Upper lobe of right lung (tissue), 1 donor: ENCODE measurements at regions not wholly inside any gene's neighbourhood (a gene's known extent, or its start where the extent isn't known, plus 50 kb on each side); places are given as distances from the start of the nearest gene placed in this dataset.
"Not testable (repeated sequence)": the region's sequence is repeated elsewhere in the genome, so short reads cannot be mapped to it uniquely, and the experiment has no call there.

Experiments used
- ATAC-seq: fragments of 200-7000 bp; cut with Tn5 transposase; one replicate; pipeline ENCODE4 v1.9.1; 2020; ENCODE audit warnings: mild to moderate bottlenecking, moderate library complexity
- DNase-seq: peaks from one replicate; pipeline ENCODE4 v3.0.0-alpha.2; 2020
- H3K27ac ChIP-seq: fragments of 200-600 bp; one replicate; pipeline ENCODE4 v1.8.0; 2022
- H3K27me3 ChIP-seq: fragments of 200-600 bp; one replicate; pipeline ENCODE4 v1.8.0; 2022; ENCODE audit warnings: mild to moderate bottlenecking
- H3K36me3 ChIP-seq: fragments of 200-600 bp; one replicate; pipeline ENCODE4 v1.8.0; 2022
- H3K4me1 ChIP-seq: fragments of 200-600 bp; one replicate; pipeline ENCODE4 v1.8.0; 2022
- H3K4me3 ChIP-seq: fragments of 200-600 bp; one replicate; pipeline ENCODE4 v1.8.0; 2022; ENCODE audit warnings: mild to moderate bottlenecking
- H3K9me3 ChIP-seq: fragments of 200-600 bp; one replicate; pipeline ENCODE4 v1.8.0; 2022
- CTCF ChIP-seq: fragments of 200-600 bp; IDR thresholded peaks from one replicate; pipeline ENCODE4 v1.8.0; 2022; ENCODE audit warnings: antibody characterized with exemption
- intact Hi-C: fragments of 100-400 bp; cut with DNase I; formaldehyde crosslinking; loops from one replicate; pipeline ENCODE4 v1.11.0; 2022
- donor health status: DM: no; HTN: yes; CAD: no; lungs with severe emphysema.

GRCh38 chr14:25832585-25832984 is 765.2 kb downstream of the NOVA1 start:
- Histone ChIP-seq H3K27me3 (no peaks in the 10 kb centered on the region), H3K4me1 (no peaks in the 10 kb centered on the region), H3K36me3 (no peaks in the 10 kb centered on the region), H3K9me3 (peaks cover 6% of the 10 kb centered on the region), H3K4me3 (no peak overlapping the region), H3K27ac (no peak overlapping the region)
- DNase-seq, result no peak
- no peak for TF ChIP-seq CTCF
- no peak for ATAC-seq
- intact Hi-C loops, result no loop called here

GRCh38 chr14:25828562-25828961 is 769.3 kb downstream of the NOVA1 start:
- intact Hi-C loops, result no loop called here
- no peaks in the 10 kb centered on the region for H3K27me3 ChIP-seq
- no peak for DNase-seq
- H3K27ac ChIP-seq, result no peak overlapping the region
- H3K36me3 ChIP-seq, result no peaks in the 10 kb centered on the region
- H3K4me1 ChIP-seq, result no peaks in the 10 kb centered on the region
- no peak for TF ChIP-seq CTCF
- ATAC-seq, result no peak
- H3K4me3 ChIP-seq, result no peak overlapping the region
- no peaks in the 10 kb centered on the region for H3K9me3 ChIP-seq

GRCh38 chr14:25826105-25826504 is 771.7 kb downstream of the NOVA1 start:
- no peak overlapping the region for H3K4me3 ChIP-seq
- no peak overlapping the region for H3K27ac ChIP-seq
- H3K9me3 ChIP-seq, result no peaks in the 10 kb centered on the region
- no peak for ATAC-seq
- no peak for DNase-seq
- intact Hi-C loops, result no loop called here
- no peaks in the 10 kb centered on the region for H3K27me3 ChIP-seq
- H3K36me3 ChIP-seq, result no peaks in the 10 kb centered on the region
- TF ChIP-seq CTCF, result no peak
- no peaks in the 10 kb centered on the region for H3K4me1 ChIP-seq

- H3K27me3 ChIP-seq, result no peaks in the 10 kb centered on the region
- DNase-seq (no peak), ATAC-seq (no peak)
- no peak overlapping the region for H3K4me3 ChIP-seq
- H3K9me3 ChIP-seq, result no peaks in the 10 kb centered on the region
- H3K27ac ChIP-seq, result no peak overlapping the region
- H3K4me1 ChIP-seq, result no peaks in the 10 kb centered on the region
- no peaks in the 10 kb centered on the region for H3K36me3 ChIP-seq
- intact Hi-C loops, result no loop called here
- no peak for TF ChIP-seq CTCF
These were observed 770.4 kb upstream of the STXBP6 start for GRCh38 chr14:25820368-25820767.

- H3K27me3 ChIP-seq, H3K4me1 ChIP-seq, H3K9me3 ChIP-seq, intact Hi-C loops, H3K36me3 ChIP-seq, ATAC-seq, H3K4me3 ChIP-seq, DNase-seq, H3K27ac ChIP-seq: not testable (repeated sequence)
These were observed 764.7 kb upstream of the STXBP6 start for GRCh38 chr14:25814622-25815021.

- no peaks in the 10 kb centered on the region for H3K4me1 ChIP-seq
- DNase-seq (no peak), ATAC-seq (no peak)
- no peak overlapping the region for H3K4me3 ChIP-seq
- intact Hi-C loops, result no loop called here
- no peaks in the 10 kb centered on the region for H3K27me3 ChIP-seq
- H3K36me3 ChIP-seq, result no peaks in the 10 kb centered on the region
- H3K9me3 ChIP-seq, result no peaks in the 10 kb centered on the region
- H3K27ac ChIP-seq, result no peak overlapping the region
- TF ChIP-seq CTCF, result no peak
These were observed 753.6 kb upstream of the STXBP6 start for GRCh38 chr14:25803386-25804018.
